ENCODE measurements at regions not wholly inside any gene's neighbourhood (a gene's known extent, or its start where the extent isn't known, plus 50 kb on each side); places are given as distances from the start of the nearest gene placed in this dataset.

- Histone ChIP-seq H3K4me3 (ENCODE audit: severe bottlenecking) (no peak overlapping the region), H3K27me3 (ENCODE audit: insufficient read depth, poor library complexity, severe bottlenecking) (no peaks in the 10 kb centered on the region), H3K9me3 (ENCODE audit: severe bottlenecking) (no peaks in the 10 kb centered on the region), H3K36me3 (ENCODE audit: low read depth) (no peaks in the 10 kb centered on the region), H3K27ac (ENCODE audit: poor library complexity, severe bottlenecking) (no peak overlapping the region), H3K4me1 (ENCODE audit: insufficient read depth, poor library complexity, severe bottlenecking) (no peaks in the 10 kb centered on the region)
- no peak for DNase-seq (ENCODE audit: low spot score)
- TF ChIP-seq, protein P1, sequence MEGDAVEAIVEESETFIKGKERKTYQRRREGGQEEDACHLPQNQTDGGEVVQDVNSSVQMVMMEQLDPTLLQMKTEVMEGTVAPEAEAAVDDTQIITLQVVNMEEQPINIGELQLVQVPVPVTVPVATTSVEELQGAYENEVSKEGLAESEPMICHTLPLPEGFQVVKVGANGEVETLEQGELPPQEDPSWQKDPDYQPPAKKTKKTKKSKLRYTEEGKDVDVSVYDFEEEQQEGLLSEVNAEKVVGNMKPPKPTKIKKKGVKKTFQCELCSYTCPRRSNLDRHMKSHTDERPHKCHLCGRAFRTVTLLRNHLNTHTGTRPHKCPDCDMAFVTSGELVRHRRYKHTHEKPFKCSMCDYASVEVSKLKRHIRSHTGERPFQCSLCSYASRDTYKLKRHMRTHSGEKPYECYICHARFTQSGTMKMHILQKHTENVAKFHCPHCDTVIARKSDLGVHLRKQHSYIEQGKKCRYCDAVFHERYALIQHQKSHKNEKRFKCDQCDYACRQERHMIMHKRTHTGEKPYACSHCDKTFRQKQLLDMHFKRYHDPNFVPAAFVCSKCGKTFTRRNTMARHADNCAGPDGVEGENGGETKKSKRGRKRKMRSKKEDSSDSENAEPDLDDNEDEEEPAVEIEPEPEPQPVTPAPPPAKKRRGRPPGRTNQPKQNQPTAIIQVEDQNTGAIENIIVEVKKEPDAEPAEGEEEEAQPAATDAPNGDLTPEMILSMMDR (IDR thresholded peaks at IDR 0.05; ENCODE audit: poor library complexity, severe bottlenecking), result no peak
- ATAC-seq (ENCODE audit: low read depth), result no peak
Observed at GRCh38 chr13:70816853-70817252, 708.6 kb upstream of the KLHL1 start.

GRCh38 chr13:70814684-70815083 is 706.4 kb upstream of the KLHL1 start:
- Histone ChIP-seq H3K9me3 (ENCODE audit: severe bottlenecking) (no peaks in the 10 kb centered on the region), H3K4me1 (ENCODE audit: insufficient read depth, poor library complexity, severe bottlenecking) (no peaks in the 10 kb centered on the region), H3K27me3 (ENCODE audit: insufficient read depth, poor library complexity, severe bottlenecking) (no peaks in the 10 kb centered on the region), H3K36me3 (ENCODE audit: low read depth) (no peaks in the 10 kb centered on the region), H3K27ac (ENCODE audit: poor library complexity, severe bottlenecking) (no peak overlapping the region), H3K4me3 (ENCODE audit: severe bottlenecking) (no peak overlapping the region)
- TF ChIP-seq, protein P1 (IDR thresholded peaks at IDR 0.05; ENCODE audit: poor library complexity, severe bottlenecking), result no peak
- ATAC-seq (ENCODE audit: low read depth), result no peak
- DNase-seq (ENCODE audit: low spot score), result no peak

DNA sequence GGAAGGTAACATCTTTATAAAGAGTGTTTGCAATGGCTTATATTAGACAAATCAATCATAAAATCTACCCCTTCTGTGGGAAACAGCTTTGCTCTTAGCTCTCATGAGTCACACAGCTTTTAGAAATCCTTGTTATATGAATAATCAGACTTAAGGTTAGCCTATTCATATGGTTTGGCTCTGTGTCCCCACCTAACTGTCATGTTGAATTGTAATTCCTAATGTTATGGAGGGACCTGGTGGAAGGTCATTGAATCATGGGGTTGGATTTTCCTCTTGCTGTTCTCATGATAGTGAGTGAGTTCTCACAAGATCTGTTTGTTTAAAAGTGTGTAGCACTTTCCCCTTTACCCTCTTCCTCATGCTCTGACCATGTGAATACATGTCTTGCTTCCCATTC is 704.2 kb upstream of the KLHL1 start:
- H3K4me3 ChIP-seq (ENCODE audit: severe bottlenecking), result no peak overlapping the region
- H3K36me3 ChIP-seq (ENCODE audit: low read depth), result no peaks in the 10 kb centered on the region
- H3K9me3 ChIP-seq (ENCODE audit: severe bottlenecking), result no peaks in the 10 kb centered on the region
- H3K27me3 ChIP-seq (ENCODE audit: insufficient read depth, poor library complexity, severe bottlenecking), result no peaks in the 10 kb centered on the region
- no peak for DNase-seq (ENCODE audit: low spot score)
- no peak overlapping the region for H3K27ac ChIP-seq (ENCODE audit: poor library complexity, severe bottlenecking)
- ATAC-seq (ENCODE audit: low read depth), result no peak
- TF ChIP-seq, protein P1 (IDR thresholded peaks at IDR 0.05; ENCODE audit: poor library complexity, severe bottlenecking), result no peak
- no peaks in the 10 kb centered on the region for H3K4me1 ChIP-seq (ENCODE audit: insufficient read depth, poor library complexity, severe bottlenecking)

GRCh38 chr13:70809588-70809987 is 701.3 kb upstream of the KLHL1 start:
- H3K4me3 ChIP-seq (ENCODE audit: severe bottlenecking), result no peak overlapping the region
- H3K27me3 ChIP-seq (ENCODE audit: insufficient read depth, poor library complexity, severe bottlenecking), result no peaks in the 10 kb centered on the region
- no peak overlapping the region for H3K27ac ChIP-seq (ENCODE audit: poor library complexity, severe bottlenecking)
- DNase-seq (ENCODE audit: low spot score) (no peak), ATAC-seq (ENCODE audit: low read depth) (no peak)
- no peaks in the 10 kb centered on the region for H3K36me3 ChIP-seq (ENCODE audit: low read depth)
- H3K9me3 ChIP-seq (ENCODE audit: severe bottlenecking), result no peaks in the 10 kb centered on the region
- TF ChIP-seq, protein P1 (IDR thresholded peaks at IDR 0.05; ENCODE audit: poor library complexity, severe bottlenecking), result no peak
- H3K4me1 ChIP-seq (ENCODE audit: insufficient read depth, poor library complexity, severe bottlenecking), result no peaks in the 10 kb centered on the region

DNA sequence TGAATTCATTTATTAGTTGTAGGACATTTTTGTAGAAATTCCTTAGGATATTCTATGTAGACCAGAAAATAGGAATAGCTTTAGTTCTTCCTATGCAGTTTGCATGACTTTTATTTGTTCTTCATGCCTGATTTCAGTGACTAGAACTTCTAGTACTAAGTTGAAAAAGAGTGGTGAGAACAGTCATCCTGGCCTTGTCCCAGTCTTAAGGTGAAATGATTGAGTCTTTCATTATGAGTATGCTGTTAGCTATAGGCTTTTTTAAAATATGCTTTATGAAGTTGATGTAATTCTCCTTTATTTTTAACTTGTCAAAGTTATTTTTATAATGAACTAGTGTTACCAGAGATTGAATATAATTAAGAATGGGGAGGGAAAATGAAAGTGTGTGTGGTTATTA is 690.1 kb upstream of the KLHL1 start:
- Histone ChIP-seq H3K27me3 (ENCODE audit: insufficient read depth, poor library complexity, severe bottlenecking) (no peaks in the 10 kb centered on the region), H3K4me1 (ENCODE audit: insufficient read depth, poor library complexity, severe bottlenecking) (no peaks in the 10 kb centered on the region), H3K27ac (ENCODE audit: poor library complexity, severe bottlenecking) (no peak overlapping the region), H3K9me3 (ENCODE audit: severe bottlenecking) (no peaks in the 10 kb centered on the region), H3K4me3 (ENCODE audit: severe bottlenecking) (no peak overlapping the region), H3K36me3 (ENCODE audit: low read depth) (no peaks in the 10 kb centered on the region)
- TF ChIP-seq, protein P1 (IDR thresholded peaks at IDR 0.05; ENCODE audit: poor library complexity, severe bottlenecking), result no peak
- no peak for DNase-seq (ENCODE audit: low spot score)
- no peak for ATAC-seq (ENCODE audit: low read depth)
